Colonic mucosa (tissue), 4 donors: ENCODE measurements at regions not wholly inside any gene's neighbourhood (a gene's known extent, or its start where the extent isn't known, plus 50 kb on each side); places are given as distances from the start of the nearest gene placed in this dataset.

Experiments
- DNase-seq: peaks from one replicate; pipeline ENCODE4 v3.0.0-alpha.2; 2020
- H3K27ac ChIP-seq: fragments of 200-600 bp; one replicate; pipeline ENCODE4 v1.8.0; 2021
- H3K27me3 ChIP-seq: fragments of 200-600 bp; one replicate; pipeline ENCODE4 v1.8.0; 2021
- H3K36me3 ChIP-seq: fragments of 200-600 bp; one replicate; pipeline ENCODE4 v1.8.0; 2021
- H3K4me1 ChIP-seq: fragments of 200-600 bp; one replicate; pipeline ENCODE4 v1.8.0; 2021; ENCODE audit warnings: mild to moderate bottlenecking
- H3K4me3 ChIP-seq: fragments of 200-600 bp; one replicate; pipeline ENCODE4 v1.8.0; 2021
- H3K9ac ChIP-seq, 2 donors: one replicate each; pipeline ENCODE4 v1.7.0; 2013; ENCODE audit warnings: control low read depth in 2 of 2, low read depth in 2 of 2, low read length in 2 of 2
- H3K9me3 ChIP-seq: fragments of 200-600 bp; one replicate; pipeline ENCODE4 v1.8.0; 2021
- intact Hi-C: fragments of 100-400 bp; cut with DNase I; formaldehyde crosslinking; loops from one replicate; pipeline ENCODE4 v1.14.1; 2022
- TF ChIP-seq, protein P1 (sequence below): fragments of 200-600 bp; IDR thresholded peaks from one replicate; pipeline ENCODE4 v1.8.0; 2022; ENCODE audit warnings: antibody characterized with exemption, mild to moderate bottlenecking
- donor health status: healthy.
- donor health status: DM: no; HTN: no; CAD: no.
- donor health status: DM: no; HTN: no; CAD: no.

DNA sequence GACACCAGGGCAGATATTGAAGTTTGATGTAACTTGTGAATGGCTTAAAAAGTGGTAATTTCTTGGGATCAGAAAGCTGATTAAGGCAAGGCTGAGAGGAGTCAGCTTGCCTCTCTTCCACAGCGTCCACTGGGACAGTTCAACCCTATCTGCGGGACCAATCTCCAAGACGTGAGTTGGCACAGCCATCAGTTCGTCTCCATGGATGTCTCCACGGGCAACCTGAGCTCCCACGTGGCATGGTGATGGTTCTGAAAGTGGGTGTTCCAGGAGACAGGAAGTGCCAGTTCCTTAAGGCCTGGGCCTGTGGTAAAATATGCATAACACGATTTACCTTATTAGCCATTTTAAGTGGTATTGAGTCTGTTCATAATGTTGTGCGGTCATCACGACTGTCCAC, 67.9 kb upstream of the BHLHE23 start:
- Histone ChIP-seq H3K4me1 (no peaks in the 10 kb centered on the region), H3K4me3 (no peak overlapping the region), H3K9me3 (no peaks in the 10 kb centered on the region), H3K27me3 (peaks cover 20% of the 10 kb centered on the region), H3K36me3 (no peaks in the 10 kb centered on the region), H3K27ac (no peak overlapping the region), H3K9ac (no peak overlapping the region)
- no peak for DNase-seq
- intact Hi-C loops, result no loop called here
- TF ChIP-seq, protein P1, sequence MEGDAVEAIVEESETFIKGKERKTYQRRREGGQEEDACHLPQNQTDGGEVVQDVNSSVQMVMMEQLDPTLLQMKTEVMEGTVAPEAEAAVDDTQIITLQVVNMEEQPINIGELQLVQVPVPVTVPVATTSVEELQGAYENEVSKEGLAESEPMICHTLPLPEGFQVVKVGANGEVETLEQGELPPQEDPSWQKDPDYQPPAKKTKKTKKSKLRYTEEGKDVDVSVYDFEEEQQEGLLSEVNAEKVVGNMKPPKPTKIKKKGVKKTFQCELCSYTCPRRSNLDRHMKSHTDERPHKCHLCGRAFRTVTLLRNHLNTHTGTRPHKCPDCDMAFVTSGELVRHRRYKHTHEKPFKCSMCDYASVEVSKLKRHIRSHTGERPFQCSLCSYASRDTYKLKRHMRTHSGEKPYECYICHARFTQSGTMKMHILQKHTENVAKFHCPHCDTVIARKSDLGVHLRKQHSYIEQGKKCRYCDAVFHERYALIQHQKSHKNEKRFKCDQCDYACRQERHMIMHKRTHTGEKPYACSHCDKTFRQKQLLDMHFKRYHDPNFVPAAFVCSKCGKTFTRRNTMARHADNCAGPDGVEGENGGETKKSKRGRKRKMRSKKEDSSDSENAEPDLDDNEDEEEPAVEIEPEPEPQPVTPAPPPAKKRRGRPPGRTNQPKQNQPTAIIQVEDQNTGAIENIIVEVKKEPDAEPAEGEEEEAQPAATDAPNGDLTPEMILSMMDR, result no peak

DNA sequence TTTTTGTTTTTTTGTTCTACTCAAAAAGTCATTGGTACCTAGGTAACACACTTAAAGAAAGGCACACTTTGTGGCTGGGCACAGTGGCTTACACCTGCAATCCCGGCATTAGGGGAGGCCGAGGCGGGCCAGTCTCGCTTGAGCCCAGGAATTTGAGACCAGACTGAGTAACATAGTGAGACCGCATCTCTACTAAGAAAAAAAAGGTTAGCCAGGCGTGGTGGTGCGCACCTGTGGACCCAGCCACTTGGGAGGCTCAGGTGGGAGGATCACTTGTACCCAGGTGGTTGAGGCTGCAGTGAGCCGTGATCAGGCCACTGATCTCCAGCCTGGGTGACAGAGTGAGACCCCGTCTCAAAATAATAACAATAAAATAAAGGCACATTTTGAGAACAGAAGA, 67.4 kb upstream of the BHLHE23 start:
- H3K27me3 ChIP-seq, result peaks cover 20% of the 10 kb centered on the region
- intact Hi-C loops, result no loop called here

DNA sequence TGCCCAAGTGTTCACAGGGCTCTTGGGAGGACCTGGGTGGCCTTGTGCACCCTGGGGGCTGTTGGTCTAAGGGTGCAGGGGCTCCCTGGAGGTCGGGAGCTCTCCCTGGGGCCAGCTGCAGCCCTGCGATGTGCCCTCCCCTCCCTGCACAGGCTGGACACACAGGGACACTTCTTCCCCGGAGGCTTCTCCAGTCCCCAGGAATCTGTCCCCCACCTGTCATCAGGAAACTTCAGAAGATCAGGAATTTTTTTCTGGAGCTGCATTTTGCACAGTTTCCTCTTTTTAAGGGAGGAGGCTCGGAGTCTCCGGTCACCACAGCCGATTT, 66.9 kb upstream of the BHLHE23 start:
- Histone ChIP-seq H3K9me3 (no peaks in the 10 kb centered on the region), H3K4me1 (no peaks in the 10 kb centered on the region), H3K27ac (no peak overlapping the region), H3K27me3 (peaks cover 20% of the 10 kb centered on the region), H3K4me3 (no peak overlapping the region), H3K36me3 (no peaks in the 10 kb centered on the region), H3K9ac (no peak overlapping the region)
- intact Hi-C loops, result no loop called here
- TF ChIP-seq, protein P1, result no peak
- DNase-seq, result no peak

More for the DNA sequence above, 67.4 kb upstream of the BHLHE23 start:
- H3K9ac ChIP-seq, result no peak overlapping the region
- no peak overlapping the region for H3K4me3 ChIP-seq
- no peaks in the 10 kb centered on the region for H3K4me1 ChIP-seq
- H3K9me3 ChIP-seq, result no peaks in the 10 kb centered on the region
- TF ChIP-seq, protein P1, result no peak
- H3K27ac ChIP-seq, result no peak overlapping the region
- no peak for DNase-seq
- H3K36me3 ChIP-seq, result no peaks in the 10 kb centered on the region

DNA sequence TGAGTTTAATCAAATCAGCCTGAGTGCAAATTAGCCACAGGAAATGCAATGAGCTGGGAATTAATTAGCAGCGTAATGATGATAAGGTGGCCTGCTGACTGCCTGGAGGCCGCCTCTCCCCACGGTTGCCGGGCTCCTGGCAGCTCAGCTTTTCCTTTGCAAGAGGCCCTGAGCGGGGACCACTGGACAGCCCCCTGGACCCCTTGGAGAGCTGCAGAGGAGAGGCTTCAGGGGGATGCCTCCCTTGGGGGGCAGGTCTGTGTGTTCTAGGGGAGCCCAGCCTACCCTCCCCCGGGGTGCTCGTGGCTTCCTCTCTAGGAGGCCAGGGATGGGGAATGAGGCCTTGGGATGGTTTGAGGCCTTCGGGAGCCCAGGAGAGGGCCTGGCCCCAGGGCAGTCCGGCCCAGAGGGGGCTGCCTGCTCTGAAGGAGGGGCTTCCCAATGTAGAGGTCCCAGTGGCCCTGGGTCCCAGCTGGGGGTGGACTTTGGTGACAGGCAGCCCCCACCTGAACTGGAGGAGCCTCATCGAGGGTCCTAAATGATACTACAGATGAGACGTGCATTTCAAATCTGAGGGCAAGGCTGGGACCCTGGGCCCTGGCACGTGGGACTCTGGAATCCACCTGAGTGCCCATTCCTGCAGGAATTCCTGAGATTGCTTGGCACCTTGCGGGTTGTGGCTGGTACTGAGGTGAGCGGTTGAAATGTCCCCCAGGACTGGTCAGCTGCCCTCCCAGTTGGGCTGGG, 66.4 kb upstream of the BHLHE23 start:
- Histone ChIP-seq H3K9ac (no peak overlapping the region), H3K9me3 (no peaks in the 10 kb centered on the region), H3K4me1 (no peaks in the 10 kb centered on the region), H3K4me3 (no peak overlapping the region), H3K36me3 (no peaks in the 10 kb centered on the region), H3K27ac (no peak overlapping the region), H3K27me3 (peaks cover 20% of the 10 kb centered on the region)
- TF ChIP-seq, protein P1, result no peak
- DNase-seq, result no peak
- intact Hi-C loops, result no loop called here

DNA sequence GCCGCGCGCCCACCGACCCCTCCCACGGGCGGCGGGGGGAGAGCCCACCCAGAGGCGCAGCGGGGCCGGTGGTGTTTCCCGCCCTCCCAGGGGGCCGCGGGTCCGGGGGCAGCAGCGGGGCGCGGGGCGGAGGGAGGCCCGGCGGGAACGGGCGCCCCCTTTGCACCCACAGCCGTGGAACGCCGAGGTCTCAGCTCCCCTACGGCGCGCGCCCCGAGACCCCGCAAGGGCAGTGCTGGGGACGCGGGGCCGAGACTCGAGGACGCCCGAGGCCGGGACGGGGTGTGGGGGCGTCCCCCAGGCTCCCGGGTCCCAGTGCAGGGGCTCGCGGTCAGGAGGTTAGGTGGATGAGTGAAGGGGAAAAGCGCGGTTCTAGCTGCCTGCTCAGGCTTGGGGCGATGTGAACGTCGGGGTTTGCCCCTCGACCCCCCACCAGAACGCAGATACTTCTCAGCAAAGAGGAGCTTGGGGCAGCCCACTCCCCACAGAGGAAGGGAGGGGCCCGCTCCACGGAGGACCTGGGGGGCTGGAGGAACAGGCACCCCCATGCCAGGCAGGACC, 65.5 kb upstream of the BHLHE23 start:
- Histone ChIP-seq H3K9me3 (no peaks in the 10 kb centered on the region), H3K9ac (no peak overlapping the region), H3K4me1 (no peaks in the 10 kb centered on the region), H3K27me3 (peaks cover 20% of the 10 kb centered on the region), H3K36me3 (no peaks in the 10 kb centered on the region), H3K27ac (no peak overlapping the region), H3K4me3 (no peak overlapping the region)
- no peak for DNase-seq
- TF ChIP-seq, protein P1, result no peak
- intact Hi-C loops, result no loop called here
